Panc1 (cell line): ENCODE measurements at regions not wholly inside any gene's neighbourhood (a gene's known extent, or its start where the extent isn't known, plus 50 kb on each side); places are given as distances from the start of the nearest gene placed in this dataset.

Source experiments
- ATAC-seq: fragments of 200-7000 bp; cut with Tn5 transposase; 2 replicates; pipeline ENCODE4 v1.9.1; 2020; ENCODE audit warnings: mild to moderate bottlenecking, moderate library complexity
- BruUV-seq: library from RNA; stranded (reverse); fragments of 400-500 nt; replicated peaks from 2 replicates; lab custom pipeline; 2021; lab: Mats Ljungman, UMichigan
- CTCF ChIA-PET: fragments of 300-600 bp; sonication (Branson Sonifier 250); formaldehyde crosslinking; loops from one replicate; lab custom pipeline; 2022; ENCODE audit warnings: antibody characterized with exemption; lab: Charles Lee
- POLR2A ChIA-PET: fragments of 300-600 bp; sonication (Branson Sonifier 250); formaldehyde crosslinking; loops from one replicate; lab custom pipeline; 2022; ENCODE audit warnings: antibody characterized with exemption; lab: Charles Lee
- DNase-seq: peaks from one replicate; pipeline ENCODE4 v3.0.0-alpha.2; 2010; ENCODE audit warnings: low read depth, low spot score
- H3K27ac ChIP-seq: 2 replicates; pipeline ENCODE4 v1.5.1; 2011; ENCODE audit warnings: mild to moderate bottlenecking, low read length, inconsistent platforms
- H3K27me3 ChIP-seq: fragments of 200-500 bp; sonication (Bioruptor generic); 2 replicates; pipeline ENCODE4 v1.6.0; 2014; ENCODE audit warnings: low read length, inconsistent platforms; ENCODE audit not compliant: control insufficient read depth, insufficient read depth
- H3K36me3 ChIP-seq: fragments of 200-500 bp; sonication (Bioruptor generic); 2 replicates; pipeline ENCODE4 v1.5.1; 2014; ENCODE audit warnings: inconsistent platforms, mild to moderate bottlenecking, low read length, moderate library complexity; ENCODE audit not compliant: control insufficient read depth, insufficient read depth
- H3K4me1 ChIP-seq: 2 replicates; pipeline ENCODE4 v1.5.1; 2011; ENCODE audit warnings: inconsistent platforms, mild to moderate bottlenecking, low read length, moderate library complexity; ENCODE audit not compliant: control insufficient read depth, insufficient read depth
- H3K4me3 ChIP-seq, 2 experiments: 2 replicates each; pipeline ENCODE4 v1.5.1; 2011 to 2012; ENCODE audit warnings: low read depth in 2 of 2, low read length in 2 of 2, mild to moderate bottlenecking in 2 of 2, inconsistent platforms in 1 of 2, moderate library complexity in 1 of 2
- H3K9me3 ChIP-seq: fragments of 200-500 bp; sonication (Bioruptor generic); 2 replicates; pipeline ENCODE4 v1.5.1; 2014; ENCODE audit warnings: low read depth, mild to moderate bottlenecking, inconsistent platforms, low read length, moderate library complexity; ENCODE audit not compliant: control insufficient read depth, insufficient read depth
- POLR2AphosphoS5 ChIP-seq: IDR thresholded peaks from 2 replicates; pipeline ENCODE4 v1.6.1; 2012; ENCODE audit warnings: mild to moderate bottlenecking, low read depth, low read length, moderate library complexity
- SIN3A ChIP-seq: IDR thresholded peaks from 2 replicates; pipeline ENCODE4 v1.6.1; 2012; ENCODE audit warnings: low read depth, mild to moderate bottlenecking, low read length, moderate library complexity, borderline replicate concordance; ENCODE audit not compliant: insufficient read depth
- TCF7L2 ChIP-seq: IDR thresholded peaks from 2 replicates; pipeline ENCODE4 v1.6.1; 2011; ENCODE audit warnings: mild to moderate bottlenecking, low read depth, low read length, inconsistent platforms
- in situ Hi-C: cut with HindIII; loops from 2 replicates; pipeline ENCODE4 v1.10.0; 2016; ENCODE audit warnings: low sequenced_read_pairs, low pct_unique_long_range_greater_than_20kb
- intact Hi-C: fragments of 100-400 bp; cut with micrococcal nuclease; formaldehyde crosslinking; loops from one replicate; pipeline ENCODE4 v1.10.0; 2022; ENCODE audit not compliant: unreplicated experiment
- TF ChIP-seq, protein P1 (sequence below): fragments of 450-650 bp; IDR thresholded peaks from 2 replicates; pipeline ENCODE4 v1.5.1; 2017; ENCODE audit warnings: mild to moderate bottlenecking
- TF ChIP-seq, protein P2 (sequence below), 2 experiments: IDR thresholded peaks; 2 replicates each; pipeline ENCODE4 v1.6.1; 2011 to 2012; ENCODE audit warnings: low read depth in 2 of 2, control low read depth in 1 of 2, low read length in 1 of 2, mild to moderate bottlenecking in 1 of 2, moderate library complexity in 1 of 2; ENCODE audit not compliant: insufficient read depth in 1 of 2

DNA sequence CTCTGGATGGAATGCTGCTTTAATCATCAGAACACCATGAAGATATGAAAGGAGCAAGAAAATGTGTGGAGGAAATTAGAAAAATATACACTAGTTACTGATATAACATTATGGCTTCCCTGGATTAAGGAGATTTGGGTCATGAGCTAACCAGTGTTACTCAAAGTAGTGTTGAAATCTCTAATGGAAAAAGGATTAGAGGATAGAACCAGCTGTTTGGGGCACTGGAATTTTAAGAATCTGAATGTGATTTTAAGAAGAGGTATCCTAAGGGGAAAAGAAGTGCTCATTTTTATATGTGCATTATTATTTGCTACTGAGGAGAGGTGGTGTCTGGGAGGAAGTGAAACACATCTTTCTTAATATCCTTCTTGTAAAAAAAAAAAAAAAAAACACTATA, 164.1 kb upstream of the PPARGC1A start:
- ATAC-seq = no peak
- Histone ChIP-seq H3K27ac (no peak overlapping the region), H3K4me1 (no peaks in the 10 kb centered on the region), H3K9me3 (no peaks in the 10 kb centered on the region), H3K27me3 (no peaks in the 10 kb centered on the region), H3K36me3 (no peaks in the 10 kb centered on the region), H3K4me3 (no peak overlapping the region)
- no TSS peak for BruUV-seq
- POLR2A ChIA-PET = no interaction called here
- in situ Hi-C loops = no loop called here
- TF ChIP-seq TCF7L2 = no peak
- no peak for TF ChIP-seq SIN3A
- TF ChIP-seq, protein P1, sequence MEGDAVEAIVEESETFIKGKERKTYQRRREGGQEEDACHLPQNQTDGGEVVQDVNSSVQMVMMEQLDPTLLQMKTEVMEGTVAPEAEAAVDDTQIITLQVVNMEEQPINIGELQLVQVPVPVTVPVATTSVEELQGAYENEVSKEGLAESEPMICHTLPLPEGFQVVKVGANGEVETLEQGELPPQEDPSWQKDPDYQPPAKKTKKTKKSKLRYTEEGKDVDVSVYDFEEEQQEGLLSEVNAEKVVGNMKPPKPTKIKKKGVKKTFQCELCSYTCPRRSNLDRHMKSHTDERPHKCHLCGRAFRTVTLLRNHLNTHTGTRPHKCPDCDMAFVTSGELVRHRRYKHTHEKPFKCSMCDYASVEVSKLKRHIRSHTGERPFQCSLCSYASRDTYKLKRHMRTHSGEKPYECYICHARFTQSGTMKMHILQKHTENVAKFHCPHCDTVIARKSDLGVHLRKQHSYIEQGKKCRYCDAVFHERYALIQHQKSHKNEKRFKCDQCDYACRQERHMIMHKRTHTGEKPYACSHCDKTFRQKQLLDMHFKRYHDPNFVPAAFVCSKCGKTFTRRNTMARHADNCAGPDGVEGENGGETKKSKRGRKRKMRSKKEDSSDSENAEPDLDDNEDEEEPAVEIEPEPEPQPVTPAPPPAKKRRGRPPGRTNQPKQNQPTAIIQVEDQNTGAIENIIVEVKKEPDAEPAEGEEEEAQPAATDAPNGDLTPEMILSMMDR = no peak
- TF ChIP-seq, protein P2, sequence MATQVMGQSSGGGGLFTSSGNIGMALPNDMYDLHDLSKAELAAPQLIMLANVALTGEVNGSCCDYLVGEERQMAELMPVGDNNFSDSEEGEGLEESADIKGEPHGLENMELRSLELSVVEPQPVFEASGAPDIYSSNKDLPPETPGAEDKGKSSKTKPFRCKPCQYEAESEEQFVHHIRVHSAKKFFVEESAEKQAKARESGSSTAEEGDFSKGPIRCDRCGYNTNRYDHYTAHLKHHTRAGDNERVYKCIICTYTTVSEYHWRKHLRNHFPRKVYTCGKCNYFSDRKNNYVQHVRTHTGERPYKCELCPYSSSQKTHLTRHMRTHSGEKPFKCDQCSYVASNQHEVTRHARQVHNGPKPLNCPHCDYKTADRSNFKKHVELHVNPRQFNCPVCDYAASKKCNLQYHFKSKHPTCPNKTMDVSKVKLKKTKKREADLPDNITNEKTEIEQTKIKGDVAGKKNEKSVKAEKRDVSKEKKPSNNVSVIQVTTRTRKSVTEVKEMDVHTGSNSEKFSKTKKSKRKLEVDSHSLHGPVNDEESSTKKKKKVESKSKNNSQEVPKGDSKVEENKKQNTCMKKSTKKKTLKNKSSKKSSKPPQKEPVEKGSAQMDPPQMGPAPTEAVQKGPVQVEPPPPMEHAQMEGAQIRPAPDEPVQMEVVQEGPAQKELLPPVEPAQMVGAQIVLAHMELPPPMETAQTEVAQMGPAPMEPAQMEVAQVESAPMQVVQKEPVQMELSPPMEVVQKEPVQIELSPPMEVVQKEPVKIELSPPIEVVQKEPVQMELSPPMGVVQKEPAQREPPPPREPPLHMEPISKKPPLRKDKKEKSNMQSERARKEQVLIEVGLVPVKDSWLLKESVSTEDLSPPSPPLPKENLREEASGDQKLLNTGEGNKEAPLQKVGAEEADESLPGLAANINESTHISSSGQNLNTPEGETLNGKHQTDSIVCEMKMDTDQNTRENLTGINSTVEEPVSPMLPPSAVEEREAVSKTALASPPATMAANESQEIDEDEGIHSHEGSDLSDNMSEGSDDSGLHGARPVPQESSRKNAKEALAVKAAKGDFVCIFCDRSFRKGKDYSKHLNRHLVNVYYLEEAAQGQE (IDR thresholded peaks at IDR 0.05; ENCODE audit: insufficient read depth in 1 of 2, low read depth in 2 of 2, low read length in 1 of 2) = no peak
- TF ChIP-seq POLR2AphosphoS5 = no peak
- intact Hi-C loops = no loop called here
- CTCF ChIA-PET = no interaction called here
- DNase-seq = no peak

DNA sequence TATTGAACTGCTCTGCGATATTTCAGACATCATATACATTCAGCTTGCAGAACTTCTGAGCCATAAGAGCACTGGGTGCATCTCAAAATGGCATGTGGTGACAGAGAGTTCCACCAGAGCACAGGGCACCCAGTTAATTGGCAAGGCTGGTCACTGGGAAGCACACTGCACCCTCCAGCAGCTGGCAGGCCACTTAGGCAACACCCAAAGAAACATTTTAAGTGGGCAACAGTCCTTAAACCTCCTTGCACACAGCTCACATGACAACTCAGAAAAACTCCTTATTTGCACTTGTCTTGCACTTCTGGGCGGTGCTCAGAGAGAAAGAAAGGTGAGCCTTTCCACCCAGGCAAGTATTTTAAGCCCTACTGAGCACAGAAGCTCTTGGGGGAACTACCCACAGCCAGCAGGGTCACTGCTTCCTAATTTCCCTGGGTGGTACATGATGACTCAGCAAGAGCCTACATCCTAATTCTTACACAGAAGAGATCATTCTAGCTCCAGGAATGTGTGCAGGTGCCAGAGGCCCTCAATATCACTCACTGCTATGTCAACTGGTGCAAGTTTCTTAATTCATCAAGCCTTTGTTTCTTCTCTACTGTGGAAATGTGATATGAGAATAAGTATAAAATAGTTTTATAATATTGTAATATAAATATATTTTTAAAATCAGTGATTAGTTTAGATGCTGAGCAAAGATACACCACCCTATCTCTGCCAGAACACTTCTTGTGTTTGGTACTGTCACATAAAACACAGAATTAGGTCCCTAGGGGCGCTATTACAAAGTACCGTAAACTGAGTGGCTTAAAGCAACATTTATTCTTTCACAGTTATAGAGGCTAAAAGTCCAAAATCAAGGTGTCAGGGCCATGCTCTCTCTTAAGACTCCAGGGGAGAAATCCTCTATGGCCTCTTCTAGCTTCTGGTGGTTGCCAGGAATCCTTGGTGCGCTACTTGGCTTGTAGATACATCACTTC, 155.1 kb upstream of the PPARGC1A start:
- no TSS peak for BruUV-seq
- Histone ChIP-seq H3K4me3 (no peak overlapping the region), H3K36me3 (no peaks in the 10 kb centered on the region), H3K4me1 (no peaks in the 10 kb centered on the region), H3K27me3 (no peaks in the 10 kb centered on the region), H3K9me3 (no peaks in the 10 kb centered on the region), H3K27ac (no peak overlapping the region)
- ChIA-PET CTCF (no interaction called here), POLR2A (no interaction called here)
- in situ Hi-C loops (no loop called here), intact Hi-C loops (no loop called here)
- no peak for TF ChIP-seq POLR2AphosphoS5
- TF ChIP-seq SIN3A = no peak
- TF ChIP-seq TCF7L2 = no peak
- TF ChIP-seq, protein P2 (IDR thresholded peaks at IDR 0.05; ENCODE audit: insufficient read depth in 1 of 2, low read depth in 2 of 2, low read length in 1 of 2) = no peak
- TF ChIP-seq, protein P1 = no peak
- ATAC-seq (no peak), DNase-seq (no peak)
